ENCODE measurements at regions not wholly inside any gene's neighbourhood (a gene's known extent, or its start where the extent isn't known, plus 50 kb on each side); places are given as distances from the start of the nearest gene placed in this dataset.

DNA sequence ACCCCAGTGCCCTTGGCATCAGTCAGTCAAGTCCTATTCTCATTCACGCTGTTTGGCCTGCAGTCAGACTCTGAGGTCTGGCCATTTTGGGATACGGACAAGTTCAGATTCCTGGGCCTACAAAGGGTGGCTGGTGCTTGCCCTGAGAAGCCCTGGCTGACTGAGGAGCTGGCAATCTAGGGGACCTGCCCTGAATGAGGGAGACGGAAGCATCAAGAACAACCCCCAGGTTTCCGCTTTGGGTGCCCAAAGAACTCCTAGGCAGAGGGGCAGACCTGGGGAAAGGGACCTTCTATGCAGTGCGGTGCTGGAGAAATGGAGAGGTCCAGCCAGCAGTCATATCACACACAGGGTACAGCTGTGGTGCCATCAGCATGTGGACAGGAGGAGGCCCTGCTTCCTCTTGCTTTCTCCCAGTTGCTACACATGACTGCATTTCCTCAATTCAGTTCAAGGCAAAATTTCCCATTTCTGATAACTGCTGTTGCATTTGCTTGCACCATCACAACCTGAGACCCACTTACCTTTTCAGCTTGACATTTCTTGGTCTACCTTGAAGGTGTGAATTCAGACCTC, 70.9 kb upstream of the LGALSL start:
- no peak for FAIRE-seq

GRCh38 chr2:64383881-64384280, 70.1 kb upstream of the LGALSL start:
- FAIRE-seq, result no peak

- FAIRE-seq, result no peak
Observed at GRCh38 chr2:64386676-64387075, 67.3 kb upstream of the LGALSL start.

DNA sequence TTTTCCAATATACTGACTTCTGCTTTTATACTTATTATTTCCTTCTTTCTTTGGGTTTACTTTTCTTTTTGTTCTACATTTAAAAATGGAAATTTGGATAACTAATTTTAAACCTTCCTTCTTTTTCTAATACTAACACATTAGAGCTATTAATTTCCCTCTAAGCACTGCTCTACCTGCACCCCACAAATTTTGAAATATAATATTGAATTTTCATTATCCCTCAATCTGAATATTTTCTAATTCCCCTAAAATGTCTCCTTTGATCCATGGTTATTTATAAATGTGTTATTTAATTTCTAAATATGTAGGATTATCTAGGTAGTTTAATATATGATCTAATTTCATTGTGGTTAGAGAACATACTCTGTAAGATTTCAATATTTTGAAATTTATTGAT, 63.4 kb upstream of the LGALSL start:
- no peak for FAIRE-seq

DNA sequence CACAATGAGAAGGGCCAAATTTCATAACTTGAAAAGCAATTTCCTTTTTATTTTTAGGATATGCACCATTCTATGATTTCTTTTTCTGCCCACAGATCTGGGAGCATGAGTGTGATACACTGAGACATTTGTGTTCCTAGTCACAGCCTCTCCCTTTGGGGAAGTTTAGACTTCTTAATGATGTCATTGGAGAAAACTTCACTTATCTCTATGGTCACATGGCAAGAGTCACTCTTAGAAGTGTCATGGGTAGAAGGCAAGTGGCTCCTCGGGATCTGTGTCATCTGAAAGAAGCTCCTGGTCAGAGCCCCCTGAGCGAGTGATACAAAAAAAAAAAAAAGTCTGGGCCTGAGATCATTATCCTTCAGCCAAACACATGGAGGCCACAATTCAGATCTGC, 62.5 kb upstream of the LGALSL start:
- FAIRE-seq, result no peak

DNA sequence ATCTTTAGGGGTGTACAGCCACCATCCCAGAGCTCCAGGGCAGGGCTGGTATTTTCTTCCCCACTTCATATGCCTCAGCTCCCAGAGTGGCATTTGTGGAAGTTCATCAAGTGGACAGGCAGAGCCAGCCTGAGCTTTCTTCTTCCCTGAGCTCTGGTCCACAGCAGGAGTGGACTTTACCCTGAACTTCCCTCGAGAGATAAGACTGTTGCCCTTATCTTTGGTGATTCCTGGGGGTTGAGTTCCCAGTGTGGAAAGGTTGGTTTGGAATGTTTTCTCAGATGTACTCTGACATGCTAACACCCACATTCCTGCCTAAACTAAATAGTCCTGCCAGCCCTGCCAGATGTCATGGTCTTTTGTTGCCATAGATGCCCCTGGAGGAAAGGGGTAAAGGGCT, 62.0 kb upstream of the LGALSL start:
- FAIRE-seq, result no peak

GRCh38 chr2:64392529-64392928, 61.4 kb upstream of the LGALSL start:
- FAIRE-seq, result no peak

DNA sequence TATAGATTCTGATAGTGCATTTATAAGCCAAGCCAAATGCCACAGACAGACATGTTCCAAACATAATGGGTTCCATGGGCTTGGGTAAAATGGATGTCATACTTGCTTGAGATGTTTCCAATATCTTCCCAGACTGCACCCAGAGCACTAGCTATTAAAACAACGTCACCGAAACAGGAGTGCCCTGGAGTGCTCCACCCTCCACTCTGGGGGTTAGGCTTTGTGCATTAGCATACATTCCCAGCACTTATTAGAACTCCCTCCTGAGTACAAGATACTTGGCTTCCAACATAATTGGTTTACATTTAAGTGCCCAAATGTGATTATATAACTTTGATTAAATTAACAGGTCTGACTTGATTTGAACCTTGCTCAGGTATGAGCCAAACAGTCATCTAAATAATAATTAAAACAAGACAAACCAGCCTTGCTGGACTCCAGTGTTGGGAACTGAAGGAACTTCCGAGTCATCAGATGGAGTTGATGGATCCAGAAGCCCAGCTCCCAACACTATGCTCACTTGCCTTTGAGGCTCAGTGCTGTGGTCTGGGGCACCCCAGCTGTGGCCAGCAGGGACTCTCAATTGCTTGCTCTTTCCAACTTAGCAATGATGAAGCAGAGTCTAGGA, 60.5 kb upstream of the LGALSL start:
- no peak for FAIRE-seq

GRCh38 chr2:64394153-64394552, 59.8 kb upstream of the LGALSL start:
- no peak for FAIRE-seq

DNA sequence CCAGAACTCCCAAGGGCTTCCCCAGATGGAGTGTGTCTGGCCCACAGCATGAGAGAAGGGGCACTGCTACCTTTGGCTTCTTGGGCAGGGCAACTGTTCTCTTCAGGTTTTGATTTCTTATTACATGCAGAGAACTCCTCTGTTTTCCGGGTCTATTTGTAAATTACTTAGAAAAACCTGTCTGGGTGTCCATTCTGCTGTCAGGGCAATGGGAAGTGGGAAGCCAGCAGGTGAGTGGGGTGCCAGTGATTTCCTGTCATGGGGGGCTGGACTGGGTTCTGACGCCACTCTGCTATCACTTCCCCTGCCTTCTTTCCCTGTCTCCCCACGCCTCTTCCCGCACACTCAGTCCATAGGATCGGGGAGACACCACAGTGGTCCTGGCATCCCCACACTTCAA, 58.0 kb upstream of the LGALSL start:
- FAIRE-seq, result no peak

GRCh38 chr2:64396551-64396950, 57.4 kb upstream of the LGALSL start:
- FAIRE-seq, result no peak

- no peak for FAIRE-seq
Observed at GRCh38 chr2:64398516-64399129, 55.3 kb upstream of the LGALSL start.

- no peak for FAIRE-seq
Observed at GRCh38 chr2:64399521-64399920, 54.4 kb upstream of the LGALSL start.

GRCh38 chr2:64400105-64400728, 53.7 kb upstream of the LGALSL start:
- FAIRE-seq, result no peak

DNA sequence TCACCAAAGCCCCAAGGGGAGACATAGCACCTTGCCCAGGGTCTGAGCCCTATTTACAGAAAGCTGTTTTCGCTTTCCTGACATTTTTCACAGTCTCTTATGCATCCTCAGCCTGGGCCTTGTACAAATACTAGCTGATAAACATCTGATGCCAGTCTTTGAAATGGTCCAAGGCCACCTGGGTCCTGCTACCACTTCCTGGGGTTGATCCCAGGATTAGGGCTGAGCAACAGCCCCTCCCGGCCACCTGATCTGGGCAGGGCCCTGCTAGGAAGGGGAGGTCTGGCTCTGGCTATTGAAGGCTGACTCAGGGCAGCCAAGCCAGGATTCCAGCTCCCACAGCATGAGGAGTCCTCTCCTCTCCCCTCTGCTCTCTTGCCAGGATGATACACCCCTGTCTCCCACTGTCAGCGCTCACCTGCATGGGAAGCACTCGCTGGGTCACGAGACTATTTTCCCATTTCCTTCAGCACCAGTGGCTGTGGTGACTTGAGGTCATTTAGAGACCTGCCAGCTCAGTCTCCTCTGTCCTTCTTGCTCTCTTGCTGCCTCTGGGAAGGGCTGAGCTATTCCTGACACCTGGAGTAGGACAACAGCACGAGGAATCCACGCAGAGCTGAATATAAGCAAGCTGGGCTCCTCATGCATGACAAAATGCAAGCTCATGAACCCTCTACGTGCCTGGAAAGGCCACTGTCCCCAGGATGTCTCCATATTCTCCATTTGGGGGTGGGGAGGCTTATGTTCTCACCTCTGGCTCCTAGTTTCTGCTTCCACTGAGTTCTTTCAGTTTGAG, 53.0 kb upstream of the LGALSL start:
- no peak for FAIRE-seq

DNA sequence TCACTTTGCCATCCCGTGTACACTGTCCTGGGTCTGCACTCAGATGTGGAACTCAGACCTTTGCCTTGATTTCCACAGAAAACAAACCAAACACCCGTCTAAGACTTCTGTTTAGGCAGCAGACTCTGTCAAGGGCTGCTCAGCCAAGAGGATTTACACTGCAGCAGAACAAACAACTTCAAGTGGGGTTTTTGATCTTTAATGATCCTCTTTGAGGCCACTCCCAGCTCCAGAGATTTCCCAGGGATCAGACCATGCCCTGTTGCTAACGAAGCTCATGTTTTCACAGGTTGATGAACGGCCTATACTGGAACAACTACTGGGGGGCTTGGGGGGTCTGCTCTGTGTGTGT, 52.5 kb upstream of the LGALSL start:
- FAIRE-seq, result no peak

DNA sequence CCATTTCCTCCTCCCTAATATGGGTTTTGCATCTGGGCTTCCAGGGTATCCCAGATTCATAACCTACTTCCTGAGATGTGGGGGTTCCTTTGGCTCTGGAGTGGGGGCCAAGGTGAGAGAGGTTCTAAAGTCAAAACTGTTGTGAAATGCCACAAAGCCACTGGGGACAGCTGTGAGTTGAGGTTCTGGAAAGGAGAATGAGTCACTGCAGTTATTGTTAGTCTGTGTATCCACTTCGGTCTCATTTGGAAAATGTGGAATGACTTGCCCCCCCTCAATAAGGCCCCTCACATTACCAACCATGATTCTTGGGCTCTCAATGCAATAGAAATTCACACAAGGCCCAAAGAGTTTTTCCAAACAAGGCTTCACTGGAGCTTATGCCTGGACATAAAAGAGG, 51.1 kb upstream of the LGALSL start:
- no peak for FAIRE-seq

DNA sequence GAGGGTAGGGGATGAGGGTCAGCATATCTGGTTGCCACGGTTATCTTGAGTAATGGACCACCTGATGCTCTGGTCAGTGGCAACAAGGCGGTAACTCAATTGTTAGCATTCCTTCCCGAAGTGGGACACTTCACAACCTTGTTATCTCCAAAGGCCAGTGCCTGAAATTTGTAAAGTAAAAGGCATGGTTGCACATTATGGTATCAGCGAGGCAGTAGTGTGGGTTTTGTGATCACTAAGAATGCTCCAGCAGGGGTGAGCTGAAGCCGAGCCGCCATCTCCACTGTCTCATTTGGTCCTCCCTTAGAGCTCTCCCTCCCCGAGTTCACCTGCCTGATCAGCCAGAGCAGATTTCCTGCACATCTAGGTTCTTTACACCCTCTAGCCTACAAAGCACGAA, 50.5 kb upstream of the LGALSL start:
- no peak for FAIRE-seq

- no peak for FAIRE-seq
Observed at GRCh38 chr2:64404002-64404731, 49.8 kb upstream of the LGALSL start.
